HepG2 (cell line): ENCODE measurements at regions not wholly inside any gene's neighbourhood (a gene's known extent, or its start where the extent isn't known, plus 50 kb on each side); places are given as distances from the start of the nearest gene placed in this dataset.

Experiments used
- ATAC-seq: fragments of 200-7000 bp; cut with Tn5 transposase; 3 replicates; pipeline ENCODE4 v1.9.1; 2020; ENCODE audit warnings: mild to moderate bottlenecking, moderate library complexity
- BruUV-seq: library from RNA; stranded (reverse); fragments of 400-500 nt; replicated peaks from 2 replicates; lab custom pipeline; 2021; lab: Mats Ljungman, UMichigan
- CTCF ChIA-PET: fragments of 300-600 bp; formaldehyde crosslinking; extraction: SDS; loops from one replicate; lab custom pipeline; 2021; ENCODE audit warnings: low total read pairs, inconsistent platforms, low intra/inter-chr PET ratio; lab: Yijun Ruan, JAX
- POLR2A ChIA-PET: fragments of 350-600 bp; sonication (Branson Sonifier 250); formaldehyde crosslinking; loops from one replicate; lab custom pipeline; 2020; ENCODE audit warnings: antibody characterized with exemption, inconsistent platforms; lab: Yijun Ruan, JAX
- DNase-seq: peaks from one replicate; pipeline ENCODE4 v3.0.0-alpha.2; 2015; ENCODE audit warnings: low spot score
- FAIRE-seq: peaks from 3 replicates; lab custom pipeline; 2011; peaks lifted over from hg19 to GRCh38; lab: Jason Lieb, UNC
- H2AFZ ChIP-seq: one replicate; pipeline ENCODE4 v1.6.1; 2011; ENCODE audit warnings: low read length, inconsistent platforms
- H3K27ac ChIP-seq: fragments of 300-600 bp; 3 replicates; pipeline ENCODE4 v1.8.0; 2011; ENCODE audit warnings: mixed run types, mild to moderate bottlenecking, mixed read lengths, low read length, inconsistent platforms; ENCODE audit not compliant: insufficient read depth; ENCODE audit errors: extremely low read length
- H3K27me3 ChIP-seq, 2 experiments: fragments of 200-600 bp in 1 of 2; 2 replicates in 1 of 2; 3 replicates in 1 of 2; pipeline versions ENCODE4 v1.6.0 to v1.8.0; 2011; ENCODE audit warnings: low read length in 2 of 2, mild to moderate bottlenecking in 2 of 2, moderate library complexity in 2 of 2, inconsistent platforms in 1 of 2; ENCODE audit not compliant: insufficient read depth in 2 of 2, control insufficient read depth in 1 of 2
- H3K36me3 ChIP-seq, 2 experiments: fragments of 200-600 bp in 1 of 2; replicated peaks in 1 of 2; 2 replicates in 1 of 2; 3 replicates in 1 of 2; pipeline versions ENCODE4 v1.5.1 to v1.8.0; 2011; ENCODE audit warnings: low read length in 2 of 2, inconsistent platforms in 1 of 2; ENCODE audit not compliant: insufficient read depth in 2 of 2, control insufficient read depth in 1 of 2
- H3K4me1 ChIP-seq: 2 replicates; pipeline ENCODE4 v1.5.1; 2012; ENCODE audit warnings: low read length, inconsistent platforms; ENCODE audit not compliant: insufficient read depth
- H3K4me2 ChIP-seq: 2 replicates; pipeline ENCODE4 v1.6.0; 2011; ENCODE audit warnings: low read depth, low read length, inconsistent platforms
- H3K4me3 ChIP-seq, 3 experiments: fragments of 200-600 bp in 1 of 3; sonication (generic), shearing (Covaris generic) in 1 of 3; replicated peaks in 1 of 3; 2 replicates each; pipeline ENCODE4 v1.5.1; 2011 to 2016; ENCODE audit warnings: low read length in 3 of 3, inconsistent platforms in 2 of 3, low read depth in 2 of 3, mild to moderate bottlenecking in 2 of 3, control low read depth in 1 of 3, mixed read lengths in 1 of 3; ENCODE audit not compliant: insufficient read depth in 1 of 3
- H3K79me2 ChIP-seq: one replicate; pipeline ENCODE4 v1.6.1; 2011; ENCODE audit warnings: low read length, inconsistent platforms; ENCODE audit not compliant: insufficient read depth
- H3K9ac ChIP-seq: 2 replicates; pipeline ENCODE4 v1.6.0; 2011; ENCODE audit warnings: mild to moderate bottlenecking, low read depth, low read length, inconsistent platforms; ENCODE audit not compliant: insufficient read depth
- H3K9me3 ChIP-seq: 2 replicates; pipeline ENCODE4 v1.5.1; 2012; ENCODE audit warnings: mild to moderate bottlenecking, low read length
- H4K20me1 ChIP-seq: 2 replicates; pipeline ENCODE4 v1.6.0; 2011; ENCODE audit warnings: inconsistent platforms, mild to moderate bottlenecking, low read length, moderate library complexity; ENCODE audit not compliant: insufficient read depth
- HCFC1 ChIP-seq: fragments of 150-350 bp; IDR thresholded peaks from 2 replicates; pipeline ENCODE4 v1.6.1; 2014; ENCODE audit warnings: low read depth, low read length
- HOXA9 ChIP-seq: sonication (generic); formaldehyde crosslinking; IDR thresholded peaks from 2 replicates; pipeline ENCODE4 v1.8.1; 2022; ENCODE audit warnings: missing genetic modification reagents, mild to moderate bottlenecking, moderate library complexity, borderline replicate concordance
- NR2F6 ChIP-seq, 2 experiments: IDR thresholded peaks; 2 replicates each; pipeline ENCODE4 v1.6.1; 2016; ENCODE audit warnings: antibody characterized with exemption in 1 of 2, mild to moderate bottlenecking in 1 of 2
- SMC3 ChIP-seq: IDR thresholded peaks from 2 replicates; pipeline ENCODE4 v1.6.1; 2011; ENCODE audit warnings: low read length, improper control_type of control experiment
- TBX2 ChIP-seq: sonication (generic); formaldehyde crosslinking; IDR thresholded peaks from 2 replicates; pipeline ENCODE4 v1.5.0; 2020; ENCODE audit warnings: missing genetic modification reagents, mild to moderate bottlenecking, borderline replicate concordance
- ZBTB8A ChIP-seq: sonication (generic); formaldehyde crosslinking; IDR thresholded peaks from 2 replicates; pipeline ENCODE4 v1.4.0; 2020; ENCODE audit warnings: mild to moderate bottlenecking, low read depth, missing genetic modification reagents, borderline replicate concordance
- ZNF484 ChIP-seq: sonication (generic); formaldehyde crosslinking; IDR thresholded peaks from 2 replicates; pipeline ENCODE4 v1.5.1; 2020; ENCODE audit warnings: mild to moderate bottlenecking, low read depth, missing genetic modification reagents, borderline replicate concordance
- WGBS: methylation state at CpG from one replicate; pipeline ENCODE4 v1.1.6; 2017; ENCODE audit warnings: low lambda C conversion rate; 5-methylcytosine and 5-hydroxymethylcytosine counted together
- in situ Hi-C: cut with HindIII; loops from 2 replicates; pipeline ENCODE4 v1.10.0; 2017; ENCODE audit warnings: low pct_unique_long_range_greater_than_20kb; ENCODE audit not compliant: extremely low pct_ligation_motif_present
- intact Hi-C: fragments of 100-400 bp; cut with micrococcal nuclease; formaldehyde crosslinking; loops from one replicate; pipeline ENCODE4 v1.10.0; 2022; ENCODE audit not compliant: unreplicated experiment

DNA sequence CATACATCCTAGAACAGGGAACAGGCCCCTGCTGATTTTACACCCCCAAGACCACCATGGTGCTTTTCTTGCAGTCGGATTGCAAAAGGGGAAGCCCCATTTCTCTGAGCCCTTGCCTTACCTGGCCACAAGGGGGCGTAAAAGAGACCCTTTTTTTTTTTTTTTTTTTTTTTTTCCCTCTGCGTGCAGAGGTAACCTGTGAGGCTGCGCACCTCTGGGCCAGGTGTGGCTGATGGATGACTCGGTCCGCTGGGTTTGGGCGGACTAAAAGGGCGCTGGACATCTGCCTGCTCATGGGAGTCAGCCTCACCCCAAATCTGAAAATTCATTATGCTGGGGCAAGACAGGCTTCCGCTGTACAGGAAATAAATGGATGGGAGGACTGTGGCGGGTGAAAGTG is 281.0 kb downstream of the CBLN1 start (continued):
- peak; percentile 55 for TF ChIP-seq SMC3
- no peak for TF ChIP-seq ZBTB8A

- Histone ChIP-seq H4K20me1 (peaks cover 3% of the 10 kb centered on the region; the same call in 1 of the 2 replicates), H3K4me3 (no peak overlapping the region), H3K9me3 (no peaks in the 10 kb centered on the region), H3K36me3 (no peaks in the 10 kb centered on the region), H3K27ac (no peak overlapping the region), H3K79me2 (no peaks in the 10 kb centered on the region), H2AFZ (no peak overlapping the region), H3K4me2 (no peak overlapping the region), H3K9ac (no peak overlapping the region), H3K4me1 (peaks cover 7% of the 10 kb centered on the region; the same call in 1 of the 2 replicates), H3K27me3 (0 out of 5 replicates have a peak, but pooled peaks cover 0 to 6% of the 10 kb centered on the region in 2 experiments)
- in situ Hi-C loops (no loop called here), intact Hi-C loops (no loop called here)
- ATAC-seq (no peak), DNase-seq (no peak), FAIRE-seq (no peak)
- 29% methylated on average over 5 of the region's 5 CpGs for WGBS
- CTCF ChIA-PET, result interaction anchor here (1.3 kb wide), 1 partner anchor 351 kb away, joined by 3 read pairs; no protein-coding TSS in a partner anchor
- BruUV-seq, result no TSS peak
- POLR2A ChIA-PET, result no interaction called here
- TF ChIP-seq HOXA9 (CRISPR knock-in tag) (no peak), HCFC1 (no peak), ZNF484 (CRISPR knock-in tag) (no peak)
These were observed 282.1 kb downstream of the CBLN1 start for GRCh38 chr16:48999508-48999907.

DNA sequence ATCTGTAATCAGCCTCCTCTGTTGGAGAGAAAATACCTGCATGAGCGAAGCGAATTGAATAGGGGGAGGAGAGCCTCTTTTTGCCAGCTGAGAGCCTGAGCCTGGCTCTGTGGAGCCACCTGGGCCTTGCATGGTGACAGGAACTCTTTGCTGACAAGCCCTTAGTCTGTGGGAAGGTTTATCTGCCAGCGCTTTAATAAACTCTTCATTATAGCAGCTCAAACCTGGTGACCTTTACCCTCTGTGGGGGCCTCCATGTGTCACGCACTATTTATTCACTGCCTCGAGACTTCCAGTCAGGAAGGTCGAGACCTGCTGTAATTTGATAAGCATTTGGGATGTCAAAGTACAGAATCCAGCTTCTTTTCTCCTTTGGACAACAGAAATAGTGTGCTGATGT is 282.6 kb downstream of the CBLN1 start:
- FAIRE-seq, result no peak
- no peaks in the 10 kb centered on the region for H3K36me3 ChIP-seq
- no peak overlapping the region for H3K4me3 ChIP-seq
- no TSS peak for BruUV-seq
- intact Hi-C loops (no loop called here), in situ Hi-C loops (no loop called here)
- ATAC-seq, result no peak; the same call in 2 of the 3 replicates
- ChIA-PET POLR2A (no interaction called here), CTCF (interaction anchor here (1.3 kb wide), 1 partner anchor 351 kb away, joined by 3 read pairs; no protein-coding TSS in a partner anchor)
- H3K27me3 ChIP-seq, result 0 out of 5 replicates have a peak, but pooled peaks cover 0 to 6% of the 10 kb centered on the region in 2 experiments
- no peak overlapping the region for H3K27ac ChIP-seq
- H3K9me3 ChIP-seq, result no peaks in the 10 kb centered on the region
- H4K20me1 ChIP-seq, result peaks cover 3% of the 10 kb centered on the region; the same call in 1 of the 2 replicates
- no peak for TF ChIP-seq TBX2 (CRISPR knock-in tag)
- peak; percentile 30; the same call in 1 of the 2 replicates for TF ChIP-seq NR2F6 (IDR thresholded peaks at IDR 0.05)
- TF ChIP-seq NR2F6 (CRISPR knock-in tag; IDR thresholded peaks at IDR 0.05), result no peak
- no peak overlapping the region for H3K4me2 ChIP-seq
- H3K4me1 ChIP-seq, result peaks cover 7% of the 10 kb centered on the region; the same call in 1 of the 2 replicates
- 23% methylated on average over 6 of the region's 6 CpGs for WGBS
- no peak for DNase-seq
- H3K79me2 ChIP-seq, result no peaks in the 10 kb centered on the region
- H3K9ac ChIP-seq, result no peak overlapping the region
- H2AFZ ChIP-seq, result no peak overlapping the region
